NT2/D1 (cell line): ENCODE measurements at regions not wholly inside any gene's neighbourhood (a gene's known extent, or its start where the extent isn't known, plus 50 kb on each side); places are given as distances from the start of the nearest gene placed in this dataset.

Experiments used
- YY1 ChIP-seq: IDR thresholded peaks from 2 replicates; pipeline ENCODE4 v1.6.1; 2011; ENCODE audit not compliant: insufficient read length, insufficient read depth
- ZNF274 ChIP-seq: IDR thresholded peaks from 2 replicates; pipeline ENCODE4 v1.6.1; 2011; ENCODE audit warnings: mild to moderate bottlenecking, low read depth, low read length

GRCh38 chr9:16150938-16151650 lies 598.3 kb downstream of the CCDC171 start:
- TF ChIP-seq YY1 (no peak), ZNF274 (no peak)
